Smooth muscle cell (in vitro differentiated cells): ENCODE measurements at regions not wholly inside any gene's neighbourhood (a gene's known extent, or its start where the extent isn't known, plus 50 kb on each side); places are given as distances from the start of the nearest gene placed in this dataset.

Experiments used
- DNase-seq: peaks from one replicate; lab custom pipeline; 2025; ENCODE audit not compliant: unreplicated experiment; lab: John Stamatoyannopoulos, UW
- H2AFZ ChIP-seq: fragments of 200-600 bp; sonication (generic); 2 replicates; pipeline ENCODE4 v1.6.0; 2016; ENCODE audit warnings: antibody characterized with exemption, low read depth, mild to moderate bottlenecking
- H3F3A ChIP-seq: fragments of 200-600 bp; sonication (generic); 2 replicates; pipeline ENCODE4 v1.6.0; 2017; ENCODE audit warnings: antibody characterized with exemption, low read depth
- H3K27ac ChIP-seq: fragments of 200-600 bp; sonication (generic); 2 replicates; pipeline ENCODE4 v1.5.1; 2016; ENCODE audit warnings: low read depth, mild to moderate bottlenecking
- H3K27me3 ChIP-seq: fragments of 200-600 bp; sonication (generic); 2 replicates; pipeline ENCODE4 v1.6.1; 2016; ENCODE audit warnings: low read depth, mild to moderate bottlenecking
- H3K36me3 ChIP-seq: fragments of 200-600 bp; sonication (generic); 2 replicates; pipeline ENCODE4 v1.5.1; 2016; ENCODE audit warnings: low read depth
- H3K4me1 ChIP-seq: fragments of 200-600 bp; sonication (generic); 2 replicates; pipeline ENCODE4 v1.5.1; 2016; ENCODE audit warnings: low read depth
- H3K4me2 ChIP-seq: fragments of 200-600 bp; sonication (generic); 2 replicates; pipeline ENCODE4 v1.6.0; 2016; ENCODE audit warnings: mild to moderate bottlenecking
- H3K4me3 ChIP-seq: fragments of 200-600 bp; sonication (generic); 2 replicates; pipeline ENCODE4 v1.5.1; 2016; ENCODE audit warnings: mild to moderate bottlenecking
- H3K79me2 ChIP-seq: fragments of 200-600 bp; sonication (generic); 2 replicates; pipeline ENCODE4 v1.6.0; 2016; ENCODE audit warnings: low read depth, mild to moderate bottlenecking
- H3K9ac ChIP-seq: fragments of 200-600 bp; sonication (generic); 2 replicates; pipeline ENCODE4 v1.6.0; 2016; ENCODE audit warnings: low read depth
- H3K9me3 ChIP-seq: fragments of 200-600 bp; sonication (generic); replicated peaks from 2 replicates; pipeline ENCODE4 v1.5.1; 2016; ENCODE audit warnings: low read depth
- H4K20me1 ChIP-seq: fragments of 200-600 bp; sonication (generic); 2 replicates; pipeline ENCODE4 v1.6.0; 2016; ENCODE audit warnings: low read depth
- CTCF ChIP-seq: fragments of 200-600 bp; sonication (generic); IDR thresholded peaks from 2 replicates; pipeline ENCODE4 v1.5.1; 2017; ENCODE audit warnings: borderline replicate concordance, mild to moderate bottlenecking, antibody characterized with exemption; ENCODE audit not compliant: insufficient read depth, poor library complexity, severe bottlenecking
- WGBS: methylation state at CpG from one replicate; pipeline ENCODE4 v1.1.7; 2016; ENCODE audit warnings: low lambda C conversion rate; 5-methylcytosine and 5-hydroxymethylcytosine counted together

DNA sequence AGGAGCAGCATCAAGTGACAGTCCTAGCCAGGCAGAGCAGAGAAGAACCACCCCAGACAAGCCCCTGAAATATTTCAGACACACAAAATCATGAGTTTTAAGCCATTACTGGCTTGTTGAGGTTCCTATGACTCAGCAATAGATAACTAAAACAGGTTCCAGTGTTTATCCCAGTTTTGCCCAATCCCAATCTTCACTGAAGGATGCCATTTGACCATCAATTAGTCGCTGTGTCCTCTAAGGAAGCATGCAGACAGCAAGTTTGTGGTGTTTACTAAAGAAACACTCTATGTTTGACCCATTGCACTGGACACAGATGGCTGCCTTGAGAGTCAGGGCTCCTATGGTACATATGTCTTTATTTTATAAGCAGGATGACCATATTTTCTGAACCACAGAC is 186.7 kb downstream of the SYK start:
- no peak overlapping the region for H3K9ac ChIP-seq
- H4K20me1 ChIP-seq, result no peaks in the 10 kb centered on the region
- no peak overlapping the region for H2AFZ ChIP-seq
- 71% methylated on average over 1 of the region's 1 CpG for WGBS
- DNase-seq, result no peak
- H3K4me2 ChIP-seq, result no peak overlapping the region
- no peaks in the 10 kb centered on the region for H3K4me1 ChIP-seq
- peaks cover 9% of the 10 kb centered on the region for H3F3A ChIP-seq
- no peaks in the 10 kb centered on the region for H3K9me3 ChIP-seq
- no peaks in the 10 kb centered on the region for H3K79me2 ChIP-seq
- no peaks in the 10 kb centered on the region for H3K36me3 ChIP-seq
- H3K27ac ChIP-seq, result peak overlapping the region; percentile 11
- H3K4me3 ChIP-seq, result no peak overlapping the region
- no peak for TF ChIP-seq CTCF
- H3K27me3 ChIP-seq, result no peaks in the 10 kb centered on the region

DNA sequence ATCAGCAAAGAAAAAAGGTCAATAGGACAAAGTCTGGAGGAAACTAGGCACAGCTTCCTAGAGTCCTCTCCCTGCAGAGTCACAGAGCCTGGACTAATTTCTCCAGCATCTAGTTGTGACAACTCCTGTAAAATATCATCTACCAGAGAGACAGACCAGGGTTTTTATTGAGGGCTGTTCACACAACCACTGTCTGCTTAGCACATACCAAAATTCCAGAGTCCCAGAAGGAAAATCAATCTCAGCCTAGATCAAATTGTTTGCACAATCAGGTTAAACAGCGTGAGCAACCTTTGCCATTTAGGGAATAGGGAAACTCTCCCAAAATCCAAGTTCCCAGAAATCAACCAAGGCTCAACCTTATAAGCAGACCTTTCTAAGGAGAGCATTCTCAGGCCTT is 190.3 kb downstream of the SYK start:
- Histone ChIP-seq H3K9ac (peak overlapping the region; percentile 46), H3K27ac (peak overlapping the region; percentile 79), H3K4me3 (no peak overlapping the region), H3K36me3 (no peaks in the 10 kb centered on the region), H4K20me1 (no peaks in the 10 kb centered on the region), H3K27me3 (no peaks in the 10 kb centered on the region), H3K4me2 (no peak overlapping the region), H3K4me1 (no peaks in the 10 kb centered on the region), H3K9me3 (no peaks in the 10 kb centered on the region), H3K79me2 (no peaks in the 10 kb centered on the region), H3F3A (peaks cover 9% of the 10 kb centered on the region), H2AFZ (no peak overlapping the region)
- TF ChIP-seq CTCF, result no peak
- 16% methylated on average over 1 of the region's 1 CpG for WGBS
- DNase-seq, result no peak

GRCh38 chr9:90995516-90995915 is 193.9 kb downstream of the SYK start:
- Histone ChIP-seq H3K4me1 (no peaks in the 10 kb centered on the region), H3F3A (peaks cover 9% of the 10 kb centered on the region), H2AFZ (no peak overlapping the region), H3K9ac (no peak overlapping the region), H3K27me3 (no peaks in the 10 kb centered on the region), H4K20me1 (no peaks in the 10 kb centered on the region), H3K79me2 (no peaks in the 10 kb centered on the region), H3K9me3 (no peaks in the 10 kb centered on the region), H3K36me3 (no peaks in the 10 kb centered on the region), H3K4me2 (no peak overlapping the region), H3K27ac (no peak overlapping the region), H3K4me3 (no peak overlapping the region)
- no peak for DNase-seq
- 94% methylated on average over 2 of the region's 2 CpGs for WGBS
- TF ChIP-seq CTCF, result no peak

DNA sequence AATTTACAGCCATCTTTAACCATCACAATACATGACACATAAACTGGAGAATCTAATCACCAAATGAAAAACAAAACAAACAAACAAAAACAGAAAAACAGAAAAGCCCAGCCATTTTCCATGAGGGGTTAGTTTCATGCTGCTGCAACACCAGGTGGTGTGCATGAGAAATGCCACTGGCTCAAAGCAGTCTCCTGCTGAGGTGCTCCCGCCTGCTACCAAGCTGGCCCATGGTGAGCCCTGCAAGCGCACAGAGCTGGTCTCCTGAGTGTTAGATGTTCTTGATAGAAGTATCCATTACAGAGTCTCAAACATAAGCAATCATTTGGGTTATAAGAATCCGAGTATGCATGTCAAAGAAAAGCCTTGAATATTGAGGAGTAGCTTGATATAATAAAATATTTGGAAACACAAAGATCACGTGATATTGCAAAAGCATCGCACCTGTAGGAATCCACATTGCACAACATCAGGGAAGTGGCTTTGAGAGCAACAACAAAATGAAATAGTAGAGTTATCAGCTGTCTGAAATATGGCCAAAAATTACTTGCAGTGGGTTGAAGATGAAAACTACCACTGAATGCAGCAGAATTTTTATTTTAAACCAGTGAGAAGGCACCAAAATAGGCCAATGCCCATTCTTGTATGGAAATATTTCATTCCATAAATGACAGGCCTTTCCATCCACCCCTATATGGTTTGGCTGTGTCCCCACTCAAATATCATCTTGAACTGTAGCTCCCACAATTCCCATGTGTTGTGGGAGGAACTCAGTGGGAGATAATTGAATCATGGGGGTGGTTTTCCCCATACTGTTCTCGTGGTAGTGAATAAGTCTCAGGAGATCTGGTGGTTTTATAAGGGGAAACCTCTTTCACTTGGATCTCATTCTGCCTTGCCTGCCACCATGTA is 194.8 kb downstream of the SYK start:
- Histone ChIP-seq H3K9ac (no peak overlapping the region), H3F3A (peaks cover 9% of the 10 kb centered on the region), H3K4me2 (no peak overlapping the region), H3K4me1 (no peaks in the 10 kb centered on the region), H3K27me3 (no peaks in the 10 kb centered on the region), H3K27ac (no peak overlapping the region), H2AFZ (no peak overlapping the region), H3K4me3 (no peak overlapping the region), H3K9me3 (no peaks in the 10 kb centered on the region), H3K79me2 (no peaks in the 10 kb centered on the region), H4K20me1 (no peaks in the 10 kb centered on the region), H3K36me3 (no peaks in the 10 kb centered on the region)
- 91% methylated on average over 6 of the region's 6 CpGs for WGBS
- TF ChIP-seq CTCF, result no peak
- no peak for DNase-seq
